BLaER1 (cell line): ENCODE measurements at regions not wholly inside any gene's neighbourhood (a gene's known extent, or its start where the extent isn't known, plus 50 kb on each side); places are given as distances from the start of the nearest gene placed in this dataset.

Experiments
- H3K27ac ChIP-seq: shearing (Covaris generic); formaldehyde crosslinking; 2 replicates; pipeline ENCODE4 v1.8.1; 2022
- H3K27me3 ChIP-seq: shearing (Covaris generic); formaldehyde crosslinking; 2 replicates; pipeline ENCODE4 v1.8.1; 2022
- H3K36me3 ChIP-seq: shearing (Covaris generic); formaldehyde crosslinking; 2 replicates; pipeline ENCODE4 v1.8.1; 2022
- H3K4me1 ChIP-seq: shearing (Covaris generic); formaldehyde crosslinking; 2 replicates; pipeline ENCODE4 v1.8.1; 2022
- H3K4me2 ChIP-seq: shearing (Covaris generic); formaldehyde crosslinking; 2 replicates; pipeline ENCODE4 v1.8.1; 2022
- H3K4me3 ChIP-seq: shearing (Covaris generic); formaldehyde crosslinking; 2 replicates; pipeline ENCODE4 v1.8.1; 2022
- H3K9ac ChIP-seq: shearing (Covaris generic); formaldehyde crosslinking; 2 replicates; pipeline ENCODE4 v1.8.1; 2022
- H3K9me3 ChIP-seq: shearing (Covaris generic); formaldehyde crosslinking; 2 replicates; pipeline ENCODE4 v1.8.1; 2022
- H4K20me1 ChIP-seq: shearing (Covaris generic); formaldehyde crosslinking; 2 replicates; pipeline ENCODE4 v1.8.1; 2022
- Cebpa-rat ChIP-seq: shearing (Covaris generic); IDR thresholded peaks from 2 replicates; pipeline ENCODE4 v1.8.1; 2022

DNA sequence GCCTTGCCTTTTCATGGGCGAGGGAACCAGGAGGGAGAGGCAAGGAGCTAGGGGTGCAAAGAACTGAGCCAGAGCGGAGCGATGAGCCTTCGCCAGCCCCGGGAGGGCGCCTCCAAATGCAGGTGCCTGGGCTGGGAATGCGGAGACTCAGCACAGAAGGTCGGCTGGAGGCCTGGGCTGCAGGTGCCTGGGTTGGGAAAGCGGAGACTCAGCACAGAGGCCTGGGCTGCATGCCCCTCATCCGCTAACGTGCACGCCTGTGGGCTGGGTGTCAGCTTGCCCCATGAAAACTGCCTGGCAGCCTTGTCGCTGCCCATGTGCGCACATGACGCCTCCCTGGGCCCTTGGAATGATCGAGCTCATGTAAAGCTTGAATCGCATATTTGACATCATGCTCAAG lies 51.8 kb downstream of the POM121L12 start:
- no peak overlapping the region for H3K27ac ChIP-seq

DNA sequence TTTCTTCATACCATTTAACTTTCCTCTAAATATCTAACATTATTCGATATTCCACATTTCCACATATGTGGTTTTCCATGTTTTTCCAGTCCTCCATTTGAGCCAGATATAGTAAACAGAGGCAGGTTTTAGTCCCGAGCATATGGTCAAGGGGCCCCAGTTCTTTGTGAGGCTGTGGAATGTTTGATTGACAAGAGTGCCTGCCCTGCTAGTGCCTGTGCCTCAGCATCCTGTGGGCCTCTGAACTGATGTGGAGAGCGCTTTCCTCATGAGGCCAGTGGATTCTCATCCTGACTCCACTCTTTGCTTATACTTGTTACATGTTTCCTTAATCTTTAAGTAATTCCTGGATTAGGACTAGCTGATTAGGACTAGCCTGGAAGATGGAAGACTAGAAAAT lies 58.8 kb downstream of the POM121L12 start:
- Histone ChIP-seq H3K4me2 (no peak overlapping the region), H3K9me3 (no peaks in the 10 kb centered on the region), H3K4me1 (no peaks in the 10 kb centered on the region), H4K20me1 (no peaks in the 10 kb centered on the region), H3K27me3 (no peaks in the 10 kb centered on the region), H3K36me3 (no peaks in the 10 kb centered on the region), H3K27ac (no peak overlapping the region), H3K4me3 (no peak overlapping the region), H3K9ac (no peak overlapping the region)
- TF ChIP-seq Cebpa-rat, result no peak

More for the DNA sequence above, 51.8 kb downstream of the POM121L12 start:
- Histone ChIP-seq H3K27me3 (no peaks in the 10 kb centered on the region), H3K4me3 (no peak overlapping the region), H3K36me3 (no peaks in the 10 kb centered on the region), H3K9me3 (no peaks in the 10 kb centered on the region), H3K4me1 (no peaks in the 10 kb centered on the region), H3K9ac (no peak overlapping the region), H4K20me1 (no peaks in the 10 kb centered on the region), H3K4me2 (no peak overlapping the region)
- TF ChIP-seq Cebpa-rat, result no peak

DNA sequence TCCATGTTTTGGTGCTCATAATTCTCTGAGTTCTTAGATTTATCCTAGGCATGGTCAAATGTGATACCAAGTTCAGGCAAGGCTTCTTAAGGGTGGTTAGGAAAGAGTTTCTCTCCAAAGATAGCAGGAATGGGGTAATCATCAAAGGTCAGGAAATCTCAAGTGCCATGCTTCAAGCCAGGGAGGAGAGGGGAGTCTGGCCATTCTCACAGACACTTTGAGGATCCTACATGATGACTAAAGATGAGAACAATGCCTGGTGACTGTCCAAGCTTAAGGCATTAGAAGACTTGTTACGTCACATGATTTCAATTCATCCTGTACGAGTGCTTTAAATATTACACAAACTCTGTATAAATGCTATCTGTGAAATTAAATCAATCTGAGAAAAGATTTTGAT lies 59.4 kb downstream of the POM121L12 start:
- H3K27ac ChIP-seq, result no peak overlapping the region
- no peaks in the 10 kb centered on the region for H3K36me3 ChIP-seq
- H3K4me2 ChIP-seq, result no peak overlapping the region
- H3K9me3 ChIP-seq, result no peaks in the 10 kb centered on the region
- H4K20me1 ChIP-seq, result no peaks in the 10 kb centered on the region
- no peaks in the 10 kb centered on the region for H3K27me3 ChIP-seq
- H3K9ac ChIP-seq, result no peak overlapping the region
- no peak for TF ChIP-seq Cebpa-rat
- H3K4me1 ChIP-seq, result no peaks in the 10 kb centered on the region
- H3K4me3 ChIP-seq, result no peak overlapping the region

- H3K4me3 ChIP-seq, result no peak overlapping the region
- no peak overlapping the region for H3K9ac ChIP-seq
- H3K4me1 ChIP-seq, result no peaks in the 10 kb centered on the region
- H3K27me3 ChIP-seq, result no peaks in the 10 kb centered on the region
- no peaks in the 10 kb centered on the region for H3K36me3 ChIP-seq
- no peak for TF ChIP-seq Cebpa-rat
- no peaks in the 10 kb centered on the region for H3K9me3 ChIP-seq
- no peak overlapping the region for H3K4me2 ChIP-seq
- H4K20me1 ChIP-seq, result no peaks in the 10 kb centered on the region
- no peak overlapping the region for H3K27ac ChIP-seq
Measured at GRCh38 chr7:53095731-53096501, 60.5 kb downstream of the POM121L12 start.

- Histone ChIP-seq H3K27ac (no peak overlapping the region), H3K4me3 (no peak overlapping the region), H3K27me3 (no peaks in the 10 kb centered on the region), H4K20me1 (no peaks in the 10 kb centered on the region), H3K9ac (no peak overlapping the region), H3K4me2 (no peak overlapping the region), H3K4me1 (no peaks in the 10 kb centered on the region), H3K9me3 (no peaks in the 10 kb centered on the region), H3K36me3 (no peaks in the 10 kb centered on the region)
- TF ChIP-seq Cebpa-rat, result no peak
Measured at GRCh38 chr7:53100091-53100490, 64.7 kb downstream of the POM121L12 start.

- Histone ChIP-seq H3K9me3 (no peaks in the 10 kb centered on the region), H3K36me3 (no peaks in the 10 kb centered on the region), H3K27ac (no peak overlapping the region), H3K4me2 (no peak overlapping the region), H3K9ac (no peak overlapping the region), H3K4me3 (no peak overlapping the region), H3K27me3 (no peaks in the 10 kb centered on the region), H3K4me1 (no peaks in the 10 kb centered on the region), H4K20me1 (no peaks in the 10 kb centered on the region)
- no peak for TF ChIP-seq Cebpa-rat
Measured at GRCh38 chr7:53101026-53101425, 65.6 kb downstream of the POM121L12 start.

DNA sequence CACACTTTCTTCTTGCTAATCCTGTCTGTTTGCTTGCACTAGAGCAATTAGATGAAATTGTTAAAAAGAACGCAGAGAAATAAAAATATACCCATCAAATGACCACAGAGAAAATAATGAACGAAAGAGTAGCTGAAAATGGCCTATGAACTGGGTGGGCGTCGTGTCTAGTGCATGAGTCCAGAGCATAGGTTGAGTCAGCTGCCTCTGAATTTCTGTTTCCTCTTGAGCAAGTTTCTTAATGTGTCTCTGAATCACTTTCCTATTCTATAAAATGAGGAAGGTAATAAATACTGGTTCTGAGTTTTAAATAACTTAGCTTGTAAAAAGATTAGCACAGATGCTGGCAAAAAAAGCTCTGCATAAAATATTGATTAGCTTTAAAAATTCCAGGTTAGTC lies 75.0 kb downstream of the POM121L12 start:
- Histone ChIP-seq H3K4me3 (no peak overlapping the region), H3K36me3 (no peaks in the 10 kb centered on the region), H3K9me3 (no peaks in the 10 kb centered on the region), H3K9ac (no peak overlapping the region), H3K27ac (no peak overlapping the region), H4K20me1 (no peaks in the 10 kb centered on the region), H3K4me2 (no peak overlapping the region), H3K27me3 (no peaks in the 10 kb centered on the region), H3K4me1 (no peaks in the 10 kb centered on the region)
- TF ChIP-seq Cebpa-rat, result no peak

GRCh38 chr7:53111031-53111430 lies 75.6 kb downstream of the POM121L12 start:
- no peaks in the 10 kb centered on the region for H3K36me3 ChIP-seq
- H4K20me1 ChIP-seq, result no peaks in the 10 kb centered on the region
- H3K27me3 ChIP-seq, result no peaks in the 10 kb centered on the region
- H3K27ac ChIP-seq, result no peak overlapping the region
- no peak overlapping the region for H3K4me2 ChIP-seq
- no peak overlapping the region for H3K9ac ChIP-seq
- H3K4me1 ChIP-seq, result no peaks in the 10 kb centered on the region
- no peak for TF ChIP-seq Cebpa-rat
- no peaks in the 10 kb centered on the region for H3K9me3 ChIP-seq
- no peak overlapping the region for H3K4me3 ChIP-seq

DNA sequence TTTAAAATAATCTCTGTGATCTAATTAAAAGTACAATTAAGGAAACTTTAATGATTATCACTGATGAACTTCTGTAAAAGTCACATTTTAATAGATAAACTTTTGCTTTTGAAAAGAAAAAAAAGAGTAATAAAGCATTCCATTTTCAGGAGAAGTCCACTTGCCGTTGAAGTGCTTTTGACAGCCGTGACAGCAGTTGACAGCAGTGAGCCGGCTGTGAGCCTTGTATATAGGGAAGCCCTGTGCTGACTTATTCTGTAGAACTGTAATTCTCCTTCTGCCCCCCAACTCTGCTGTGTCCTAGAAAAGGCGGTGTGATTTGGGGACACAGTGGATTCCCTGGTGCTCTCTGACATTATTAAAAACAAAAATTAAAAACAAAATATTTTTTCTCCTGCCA lies 78.0 kb downstream of the POM121L12 start:
- Histone ChIP-seq H3K9ac (no peak overlapping the region), H3K27me3 (no peaks in the 10 kb centered on the region), H4K20me1 (no peaks in the 10 kb centered on the region), H3K4me1 (no peaks in the 10 kb centered on the region), H3K9me3 (no peaks in the 10 kb centered on the region), H3K4me2 (no peak overlapping the region), H3K27ac (no peak overlapping the region), H3K4me3 (no peak overlapping the region), H3K36me3 (no peaks in the 10 kb centered on the region)
- TF ChIP-seq Cebpa-rat, result no peak

GRCh38 chr7:53119514-53119941 lies 84.1 kb downstream of the POM121L12 start:
- no peak overlapping the region for H3K9ac ChIP-seq
- no peaks in the 10 kb centered on the region for H3K27me3 ChIP-seq
- no peak overlapping the region for H3K27ac ChIP-seq
- no peaks in the 10 kb centered on the region for H4K20me1 ChIP-seq
- H3K36me3 ChIP-seq, result no peaks in the 10 kb centered on the region
- no peak for TF ChIP-seq Cebpa-rat
- H3K4me1 ChIP-seq, result no peaks in the 10 kb centered on the region
- no peaks in the 10 kb centered on the region for H3K9me3 ChIP-seq
- H3K4me3 ChIP-seq, result no peak overlapping the region
- no peak overlapping the region for H3K4me2 ChIP-seq

DNA sequence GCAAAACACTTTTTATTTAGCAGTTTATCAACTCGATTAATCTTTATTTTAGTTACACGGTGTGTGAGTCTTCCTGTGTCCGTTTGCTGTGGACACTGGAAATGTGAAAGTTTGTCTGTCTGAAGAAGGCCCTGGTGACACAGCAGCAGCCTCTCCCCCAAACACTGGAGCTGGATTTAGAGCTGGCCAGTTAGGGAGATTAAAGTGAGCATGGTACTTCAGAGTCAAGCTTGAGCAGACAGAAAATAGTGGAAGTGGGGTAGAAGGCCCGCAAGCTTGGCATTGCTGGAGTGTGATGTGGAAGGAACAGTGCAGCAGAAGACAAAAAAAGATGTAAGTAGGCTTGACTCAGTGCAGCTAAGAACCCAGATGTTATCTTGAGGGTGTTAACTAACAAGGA lies 85.9 kb downstream of the POM121L12 start:
- no peak overlapping the region for H3K4me2 ChIP-seq
- no peak overlapping the region for H3K9ac ChIP-seq
- no peak overlapping the region for H3K27ac ChIP-seq
- no peak overlapping the region for H3K4me3 ChIP-seq
- H3K27me3 ChIP-seq, result no peaks in the 10 kb centered on the region
- no peaks in the 10 kb centered on the region for H4K20me1 ChIP-seq
- no peaks in the 10 kb centered on the region for H3K36me3 ChIP-seq
- H3K9me3 ChIP-seq, result no peaks in the 10 kb centered on the region
- H3K4me1 ChIP-seq, result no peaks in the 10 kb centered on the region
- no peak for TF ChIP-seq Cebpa-rat
